GM12891 (cell line): ENCODE measurements at regions not wholly inside any gene's neighbourhood (a gene's known extent, or its start where the extent isn't known, plus 50 kb on each side); places are given as distances from the start of the nearest gene placed in this dataset.

Source experiments
- PAX5 ChIP-seq: IDR thresholded peaks from 2 replicates; pipeline ENCODE4 v1.6.1; 2011; ENCODE audit warnings: low read length, moderate library complexity, mild to moderate bottlenecking; ENCODE audit not compliant: insufficient read depth, severe bottlenecking
- POLR2A ChIP-seq: IDR thresholded peaks from 2 replicates; pipeline ENCODE4 v1.6.1; 2011; ENCODE audit warnings: low read depth, low read length, control low read depth
- POLR2AphosphoS5 ChIP-seq: IDR thresholded peaks from 2 replicates; pipeline ENCODE4 v1.6.1; 2011; ENCODE audit warnings: low read depth, low read length, control low read depth
- SPI1 ChIP-seq: IDR thresholded peaks from 2 replicates; pipeline ENCODE4 v1.6.1; 2011; ENCODE audit warnings: low read depth, low read length, control low read depth
- TAF1 ChIP-seq: IDR thresholded peaks from 2 replicates; pipeline ENCODE4 v1.6.1; 2011; ENCODE audit warnings: low read depth, low read length, control low read depth

DNA sequence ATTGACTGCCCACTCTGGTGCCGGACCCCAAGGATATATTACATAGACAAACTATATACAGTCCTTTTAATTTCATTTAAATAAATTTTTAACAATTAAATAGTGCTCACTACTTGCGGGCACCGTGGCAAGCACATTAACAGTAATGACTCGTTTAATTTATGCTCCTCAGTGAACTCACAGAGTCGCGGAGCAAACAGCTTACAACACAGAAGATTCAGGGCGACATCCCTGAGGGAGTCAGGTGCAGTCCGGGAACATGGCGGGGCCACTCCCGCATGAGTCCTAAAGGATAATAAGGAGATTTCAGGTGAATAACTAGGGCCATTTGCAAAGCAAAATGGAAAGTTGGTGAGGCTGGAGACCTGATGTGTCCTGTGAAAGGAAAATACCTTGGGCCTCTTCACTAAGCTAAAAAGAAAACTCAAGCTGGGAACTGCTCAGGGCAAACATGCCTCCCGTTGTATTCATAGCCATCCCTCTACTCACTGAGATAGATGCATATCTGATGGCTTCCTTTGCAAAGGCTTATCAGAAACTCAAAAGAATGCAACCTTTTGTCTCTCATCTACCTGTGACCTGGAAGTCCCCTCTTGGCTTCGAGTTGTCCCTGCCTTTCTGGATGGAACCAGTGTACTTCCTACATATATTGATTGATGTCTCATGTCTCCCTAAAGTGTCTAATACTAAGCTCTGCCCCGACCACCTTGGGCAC is 125.6 kb downstream of the KLF6 start:
- TF ChIP-seq POLR2A (no peak), POLR2AphosphoS5 (no peak), SPI1 (no peak), TAF1 (no peak), PAX5 (no peak)
